Kidney epithelial cell (primary cell): ENCODE measurements at regions not wholly inside any gene's neighbourhood (a gene's known extent, or its start where the extent isn't known, plus 50 kb on each side); places are given as distances from the start of the nearest gene placed in this dataset.

Source experiments
- DNase-seq: peaks from one replicate; pipeline ENCODE4 v3.0.0-alpha.2; 2010; ENCODE audit warnings: low read depth
- H3K27me3 ChIP-seq: 2 replicates; pipeline ENCODE4 v1.6.0; 2011; ENCODE audit warnings: low read length; ENCODE audit not compliant: control insufficient read depth, insufficient read depth
- H3K36me3 ChIP-seq: 2 replicates; pipeline ENCODE4 v1.5.1; 2011; ENCODE audit warnings: low read length; ENCODE audit not compliant: control insufficient read depth, insufficient read depth
- H3K4me3 ChIP-seq: 2 replicates; pipeline ENCODE4 v1.5.1; 2011; ENCODE audit warnings: low read depth, mild to moderate bottlenecking, control low read depth, low read length
- CTCF ChIP-seq: IDR thresholded peaks from 2 replicates; pipeline ENCODE4 v1.5.1; 2011; ENCODE audit warnings: mild to moderate bottlenecking, moderate library complexity, low read length, control low read depth, inconsistent platforms; ENCODE audit not compliant: insufficient read depth, poor library complexity, severe bottlenecking

DNA sequence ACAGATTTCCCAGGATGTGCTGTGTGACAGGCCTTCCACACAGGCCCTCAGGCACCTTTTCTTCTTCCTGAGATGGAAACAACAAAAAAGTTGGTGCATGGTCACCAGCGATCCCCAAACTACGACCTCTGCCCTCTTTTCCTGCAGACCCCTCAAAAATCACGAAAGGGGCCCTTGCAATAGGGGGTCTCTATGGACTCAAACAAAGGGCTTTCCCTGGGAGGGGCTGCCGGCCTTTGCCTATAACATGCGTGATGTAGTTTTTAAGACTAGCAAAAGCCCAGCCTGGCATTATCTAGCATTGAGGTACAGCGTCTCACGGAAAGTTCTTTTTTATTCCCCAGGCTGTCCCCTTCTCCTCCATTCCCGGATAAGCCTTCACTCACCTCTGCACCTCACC is 71.2 kb downstream of the DIO3 start:
- TF ChIP-seq CTCF: no peak
- no peak for DNase-seq
- H3K4me3 ChIP-seq: no peak overlapping the region
- H3K27me3 ChIP-seq: peaks cover 8% of the 10 kb centered on the region
- no peaks in the 10 kb centered on the region for H3K36me3 ChIP-seq

GRCh38 chr14:101633276-101633675 is 72.0 kb downstream of the DIO3 start:
- TF ChIP-seq CTCF: no peak
- Histone ChIP-seq H3K36me3 (no peaks in the 10 kb centered on the region), H3K27me3 (peaks cover 8% of the 10 kb centered on the region), H3K4me3 (no peak overlapping the region)
- DNase-seq: no peak

GRCh38 chr14:101634202-101634849 is 73.0 kb downstream of the DIO3 start:
- Histone ChIP-seq H3K27me3 (peaks cover 2% of the 10 kb centered on the region), H3K4me3 (no peak overlapping the region), H3K36me3 (no peaks in the 10 kb centered on the region)
- DNase-seq: no peak
- TF ChIP-seq CTCF: no peak

GRCh38 chr14:101634850-101635748 is 73.8 kb downstream of the DIO3 start:
- Histone ChIP-seq H3K4me3 (no peak overlapping the region), H3K36me3 (no peaks in the 10 kb centered on the region)
- no peak for DNase-seq

DNA sequence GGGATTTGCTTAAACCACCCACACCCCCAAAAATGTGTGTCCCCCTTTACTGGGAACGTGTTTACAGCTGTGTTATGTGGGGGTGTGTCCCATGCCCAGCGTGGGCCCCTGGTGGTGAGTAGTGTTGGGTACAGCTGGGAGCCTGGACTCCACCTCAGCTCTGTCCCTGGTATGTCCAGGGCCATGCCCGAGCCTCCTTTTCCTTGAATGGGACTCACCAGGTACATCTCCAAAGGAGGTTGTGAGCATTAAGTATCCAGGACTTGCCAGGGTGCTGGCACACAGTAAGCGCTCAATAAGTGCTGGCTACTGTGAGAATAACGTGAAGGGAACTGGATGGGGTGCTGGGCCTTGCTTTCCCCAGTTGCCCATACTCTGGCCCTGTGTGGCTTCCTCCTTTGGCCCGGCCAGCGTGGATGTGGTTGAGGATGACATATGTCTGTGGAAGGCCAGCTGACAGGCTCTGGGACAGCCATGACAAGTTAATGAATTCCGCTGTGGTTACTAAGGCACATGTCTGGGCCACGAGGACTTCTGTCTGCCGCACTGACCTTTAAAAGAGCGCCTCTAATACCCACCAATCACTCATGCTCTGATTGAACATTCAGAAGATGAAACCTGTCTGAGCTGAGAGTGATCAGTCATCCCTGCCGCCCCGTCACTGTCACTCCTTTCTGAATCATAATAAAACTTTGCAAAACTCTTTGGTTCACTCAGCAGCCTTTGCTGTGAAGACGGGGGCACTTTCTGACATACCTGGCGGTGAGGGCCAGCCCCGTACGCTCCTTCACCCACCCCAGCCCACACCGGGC is 74.7 kb downstream of the DIO3 start:
- H3K4me3 ChIP-seq: no peak overlapping the region
- peak; percentile 1 for TF ChIP-seq CTCF
- peaks cover 2% of the 10 kb centered on the region for H3K27me3 ChIP-seq
- no peaks in the 10 kb centered on the region for H3K36me3 ChIP-seq
- no peak for DNase-seq

More at GRCh38 chr14:101634850-101635748, 73.8 kb downstream of the DIO3 start:
- peaks cover 2% of the 10 kb centered on the region for H3K27me3 ChIP-seq
- no peak for TF ChIP-seq CTCF
